ENCODE measurements at regions not wholly inside any gene's neighbourhood (a gene's known extent, or its start where the extent isn't known, plus 50 kb on each side); places are given as distances from the start of the nearest gene placed in this dataset.
A peak's percentile ranks its signal among the peaks of the same experiment; 100 is the strongest.

- no peak for ATAC-seq (ENCODE audit: low read depth in 2 of 2)
- H3K27ac Mint-ChIP-seq: no peak overlapping the region
- H3K36me3 Mint-ChIP-seq: no peaks in the 10 kb centered on the region
- H3K4me3 Mint-ChIP-seq: no peak overlapping the region
- no peak for DNase-seq
- H3K27me3 Mint-ChIP-seq: peaks cover 0 to 3% (median 0%) of the 10 kb centered on the region in 3 donors
- H3K4me1 Mint-ChIP-seq: no peaks in the 10 kb centered on the region
- H3K9me3 Mint-ChIP-seq: no peaks in the 10 kb centered on the region
Measured at GRCh38 chr2:129761569-129762021, 217.9 kb upstream of the RAB6C start.

- H3K27ac Mint-ChIP-seq: no peak overlapping the region
- H3K36me3 Mint-ChIP-seq: no peaks in the 10 kb centered on the region
- ATAC-seq (ENCODE audit: low read depth in 2 of 2) (no peak), DNase-seq (no peak)
- no peaks in the 10 kb centered on the region for H3K4me1 Mint-ChIP-seq
- H3K9me3 Mint-ChIP-seq: no peaks in the 10 kb centered on the region
- H3K27me3 Mint-ChIP-seq: peaks cover 0 to 10% (median 10%) of the 10 kb centered on the region in 3 donors
- no peak overlapping the region for H3K4me3 Mint-ChIP-seq
Measured at GRCh38 chr2:129762386-129763189, 216.9 kb upstream of the RAB6C start.

GRCh38 chr2:129763190-129763846 lies 216.1 kb upstream of the RAB6C start:
- no peaks in the 10 kb centered on the region for H3K36me3 Mint-ChIP-seq
- no peaks in the 10 kb centered on the region for H3K9me3 Mint-ChIP-seq
- ATAC-seq (ENCODE audit: low read depth in 2 of 2) (no peak), DNase-seq (no peak)
- H3K27ac Mint-ChIP-seq: no peak overlapping the region
- no peaks in the 10 kb centered on the region for H3K4me1 Mint-ChIP-seq
- H3K27me3 Mint-ChIP-seq: peaks cover 0 to 12% (median 10%) of the 10 kb centered on the region in 3 donors
- H3K4me3 Mint-ChIP-seq: no peak overlapping the region

GRCh38 chr2:129763966-129764365 lies 215.5 kb upstream of the RAB6C start:
- H3K36me3 Mint-ChIP-seq: no peaks in the 10 kb centered on the region
- ATAC-seq (ENCODE audit: low read depth in 2 of 2): no peak
- H3K27ac Mint-ChIP-seq: no peak overlapping the region
- H3K4me1 Mint-ChIP-seq: no peaks in the 10 kb centered on the region
- no peaks in the 10 kb centered on the region for H3K9me3 Mint-ChIP-seq
- DNase-seq: no peak
- H3K4me3 Mint-ChIP-seq: no peak overlapping the region
- H3K27me3 Mint-ChIP-seq: peaks cover 0 to 12% (median 10%) of the 10 kb centered on the region in 3 donors

DNA sequence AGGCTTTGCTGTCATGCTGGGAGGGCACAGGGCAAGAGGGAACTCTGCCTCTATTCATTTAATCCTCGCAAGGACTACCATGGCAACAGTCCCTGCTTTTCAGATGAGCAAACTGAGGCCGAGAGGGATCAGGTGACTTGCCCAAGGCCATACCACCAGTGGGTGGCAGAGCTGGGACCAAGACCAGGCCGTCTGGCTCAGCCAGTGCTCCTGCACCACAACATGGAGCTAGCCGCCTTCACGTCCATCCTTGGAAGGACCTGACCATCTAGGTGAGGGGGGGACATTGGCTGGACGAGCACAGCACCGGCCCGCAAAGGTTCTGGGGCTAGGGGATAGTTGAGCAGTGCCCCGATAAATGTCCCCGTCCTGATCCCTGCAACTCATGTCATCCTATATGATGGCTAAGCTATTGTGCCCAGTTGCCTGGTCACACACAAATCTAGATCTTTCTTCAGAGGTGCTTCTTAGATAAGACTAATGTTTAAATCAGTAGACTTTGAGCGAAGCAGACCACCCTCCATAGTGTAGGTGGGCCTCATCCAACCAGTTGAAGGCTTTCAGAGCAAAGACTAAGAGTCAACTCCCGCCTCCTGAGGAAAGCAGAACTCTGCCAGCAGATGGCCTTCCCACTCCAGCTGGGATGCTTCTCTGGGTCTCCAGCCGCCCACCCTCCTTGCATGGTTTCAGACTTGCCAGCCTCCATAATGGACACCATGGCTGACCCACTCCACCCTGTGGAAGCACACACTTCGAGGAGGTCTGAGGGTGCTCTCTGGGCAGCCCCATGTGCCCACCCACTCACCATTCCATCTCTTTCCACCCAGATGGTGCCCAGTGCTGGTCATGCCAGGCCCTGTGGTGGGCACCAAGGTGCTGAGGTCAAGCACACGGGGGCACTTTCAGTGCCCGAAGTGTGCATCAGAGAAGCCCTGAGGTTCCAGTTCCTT lies 214.8 kb upstream of the RAB6C start:
- ATAC-seq (ENCODE audit: low read depth in 2 of 2): no peak
- no peak for DNase-seq

GRCh38 chr2:129765326-129765677 lies 214.2 kb upstream of the RAB6C start:
- no peaks in the 10 kb centered on the region for H3K9me3 Mint-ChIP-seq
- ATAC-seq (ENCODE audit: low read depth in 2 of 2): no peak
- no peak overlapping the region for H3K27ac Mint-ChIP-seq
- H3K36me3 Mint-ChIP-seq: no peaks in the 10 kb centered on the region
- no peaks in the 10 kb centered on the region for H3K4me1 Mint-ChIP-seq
- peaks cover 0 to 12% (median 10%) of the 10 kb centered on the region in 3 donors for H3K27me3 Mint-ChIP-seq
- no peak for DNase-seq
- H3K4me3 Mint-ChIP-seq: peak overlapping the region in 1 of 8 donors; percentile 66

More for the DNA sequence above, 214.8 kb upstream of the RAB6C start:
- no peaks in the 10 kb centered on the region for H3K36me3 Mint-ChIP-seq
- no peaks in the 10 kb centered on the region for H3K9me3 Mint-ChIP-seq
- no peak overlapping the region for H3K27ac Mint-ChIP-seq
- no peak overlapping the region for H3K4me3 Mint-ChIP-seq
- H3K4me1 Mint-ChIP-seq: no peaks in the 10 kb centered on the region
- peaks cover 0 to 12% (median 10%) of the 10 kb centered on the region in 3 donors for H3K27me3 Mint-ChIP-seq

DNA sequence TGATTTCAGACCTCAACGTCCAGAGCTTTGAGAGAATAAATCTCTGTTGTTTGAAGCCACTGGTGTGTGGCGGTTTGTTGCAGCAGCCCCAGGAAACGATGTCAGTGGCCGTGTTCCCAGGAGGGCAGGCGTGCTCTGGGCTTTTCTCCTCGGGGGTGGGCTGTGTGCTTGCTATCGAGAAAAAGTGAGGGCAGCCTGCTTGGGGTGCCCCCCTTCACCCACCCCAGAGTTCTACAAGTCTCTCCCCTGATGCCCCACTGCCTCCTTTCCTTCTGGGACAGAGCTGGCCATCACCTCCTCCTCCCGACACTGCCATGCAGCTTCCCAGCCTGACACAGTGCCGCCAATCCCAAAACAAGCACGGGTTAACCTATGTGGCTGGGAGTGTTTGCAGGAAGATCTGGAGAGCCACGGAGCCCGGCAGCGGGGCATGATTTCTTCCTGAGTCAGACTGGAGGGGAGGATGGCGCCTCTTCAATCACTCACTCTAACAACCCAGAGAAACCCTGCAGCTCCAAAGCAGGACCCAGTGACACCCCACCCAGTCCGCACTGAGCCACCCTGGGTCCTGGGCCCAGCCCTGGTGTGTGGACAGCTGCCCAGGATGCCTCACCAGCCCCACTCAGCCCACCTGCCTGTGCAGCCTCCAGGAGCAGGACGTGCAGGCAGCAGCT lies 213.7 kb upstream of the RAB6C start:
- ATAC-seq (ENCODE audit: low read depth in 2 of 2) (no peak), DNase-seq (no peak)
- no peaks in the 10 kb centered on the region for H3K36me3 Mint-ChIP-seq

GRCh38 chr2:129766374-129766993 lies 213.0 kb upstream of the RAB6C start:
- Mint-ChIP-seq H3K4me1 (no peaks in the 10 kb centered on the region), H3K9me3 (no peaks in the 10 kb centered on the region), H3K4me3 (no peak overlapping the region), H3K27ac (no peak overlapping the region), H3K36me3 (no peaks in the 10 kb centered on the region), H3K27me3 (peaks cover 0 to 12% (median 10%) of the 10 kb centered on the region in 3 donors)
- DNase-seq: no peak
- no peak for ATAC-seq (ENCODE audit: low read depth in 2 of 2)

More for the DNA sequence above, 213.7 kb upstream of the RAB6C start:
- peaks cover 0 to 12% (median 10%) of the 10 kb centered on the region in 3 donors for H3K27me3 Mint-ChIP-seq
- no peak overlapping the region for H3K4me3 Mint-ChIP-seq
- no peaks in the 10 kb centered on the region for H3K4me1 Mint-ChIP-seq
- H3K9me3 Mint-ChIP-seq: no peaks in the 10 kb centered on the region
- H3K27ac Mint-ChIP-seq: no peak overlapping the region

DNA sequence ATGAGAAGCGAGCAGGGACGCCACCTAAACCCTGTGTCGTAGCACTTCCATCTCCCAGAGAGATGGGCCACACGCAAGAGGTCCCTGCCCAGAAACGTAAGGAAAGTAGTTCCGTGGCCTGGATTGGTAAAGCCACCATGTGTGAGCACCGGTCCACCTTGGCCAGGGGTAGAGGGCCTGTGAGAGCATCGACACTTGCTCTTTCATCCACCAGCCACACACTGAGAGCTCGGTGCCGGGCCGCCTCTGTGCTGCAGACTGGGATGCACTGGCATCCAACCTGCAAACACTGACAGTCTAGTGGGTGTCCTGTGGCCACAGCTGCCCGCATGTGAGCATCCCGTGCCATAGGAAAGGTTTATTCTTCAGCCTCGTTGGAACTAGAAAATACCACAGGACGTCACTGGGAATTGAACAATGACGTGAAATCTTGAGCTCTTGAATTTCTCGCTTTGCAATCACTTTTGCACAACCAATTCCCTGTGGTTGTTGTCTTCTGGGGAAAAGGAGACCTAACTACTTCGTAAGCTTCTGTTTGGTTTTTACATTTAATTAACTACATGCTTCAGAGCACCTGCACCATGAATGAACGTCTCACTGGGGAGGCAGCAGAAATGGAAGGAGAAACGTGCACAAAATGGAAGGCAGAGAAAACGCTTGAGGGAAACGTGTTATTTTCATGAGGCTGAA lies 212.0 kb upstream of the RAB6C start:
- H3K4me3 Mint-ChIP-seq: no peak overlapping the region
- no peak for ATAC-seq (ENCODE audit: low read depth in 2 of 2)

DNA sequence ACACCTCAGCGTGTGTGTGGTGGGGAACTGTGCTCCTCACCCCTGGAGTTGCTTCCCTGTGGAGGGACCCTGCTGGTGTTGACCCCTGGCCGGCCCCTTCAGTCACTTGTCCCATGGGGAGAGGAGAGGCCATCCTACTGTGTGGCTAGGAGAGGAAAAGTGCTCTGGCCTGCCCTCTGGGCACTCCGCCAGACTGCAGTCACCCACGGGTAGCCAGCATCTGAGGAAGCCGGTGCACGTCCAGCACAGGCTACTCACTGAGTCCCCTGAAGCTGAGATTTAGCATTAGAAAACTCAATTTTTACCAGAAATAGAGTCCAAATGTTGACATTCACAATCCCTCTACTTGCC lies 211.5 kb upstream of the RAB6C start:
- H3K4me1 Mint-ChIP-seq: no peaks in the 10 kb centered on the region
- H3K36me3 Mint-ChIP-seq: no peaks in the 10 kb centered on the region
- peaks cover 0 to 17% (median 10%) of the 10 kb centered on the region in 3 donors for H3K27me3 Mint-ChIP-seq
- no peak overlapping the region for H3K4me3 Mint-ChIP-seq
- peaks cover 0 to 12% (median 5%) of the 10 kb centered on the region in 7 donors for H3K9me3 Mint-ChIP-seq
- DNase-seq (no peak), ATAC-seq (ENCODE audit: low read depth in 2 of 2) (no peak)
- H3K27ac Mint-ChIP-seq: no peak overlapping the region

More for the DNA sequence above, 212.0 kb upstream of the RAB6C start:
- H3K4me1 Mint-ChIP-seq: no peaks in the 10 kb centered on the region
- H3K9me3 Mint-ChIP-seq: peaks cover 0 to 7% (median 2%) of the 10 kb centered on the region in 7 donors
- H3K36me3 Mint-ChIP-seq: no peaks in the 10 kb centered on the region
- no peak for DNase-seq
- H3K27ac Mint-ChIP-seq: no peak overlapping the region
- H3K27me3 Mint-ChIP-seq: peaks cover 0 to 17% (median 10%) of the 10 kb centered on the region in 3 donors

DNA sequence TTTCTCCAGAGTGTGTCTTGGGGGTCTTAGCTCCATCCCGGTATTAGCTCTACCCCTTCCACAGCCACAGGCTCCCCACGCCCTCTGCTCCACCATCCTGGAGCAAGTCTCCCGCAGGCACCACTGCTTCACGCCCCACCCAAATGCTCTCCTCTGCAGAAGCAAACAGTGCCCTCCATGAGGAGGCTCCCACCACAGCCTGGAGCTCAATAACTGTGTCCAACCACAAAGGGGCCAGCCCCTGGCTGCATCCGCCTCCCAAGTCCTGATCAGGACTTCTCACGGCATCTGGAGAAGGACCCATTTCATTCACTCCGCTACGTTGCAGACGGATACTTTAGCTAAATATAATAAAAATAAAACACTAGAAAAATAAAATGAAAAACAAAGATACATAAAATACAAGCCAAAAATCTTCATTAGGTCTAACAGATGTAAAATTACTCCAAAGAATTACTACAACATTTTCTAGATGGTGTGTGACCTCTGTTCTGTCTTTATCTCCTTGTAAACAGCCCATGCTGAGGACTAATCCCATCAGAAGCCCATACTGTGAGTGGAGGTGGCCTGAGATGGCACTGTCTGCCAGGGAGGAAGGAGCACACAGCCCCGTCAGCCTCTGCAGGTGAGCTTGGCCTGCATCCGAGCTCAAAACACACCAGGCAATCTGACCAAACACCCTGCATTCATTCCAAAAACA lies 210.8 kb upstream of the RAB6C start:
- H3K9me3 Mint-ChIP-seq: peaks cover 0 to 18% (median 6%) of the 10 kb centered on the region in 7 donors
- H3K36me3 Mint-ChIP-seq: no peaks in the 10 kb centered on the region
- H3K27ac Mint-ChIP-seq: no peak overlapping the region
- H3K27me3 Mint-ChIP-seq: peaks cover 0 to 17% (median 10%) of the 10 kb centered on the region in 3 donors
- DNase-seq: no peak
- no peaks in the 10 kb centered on the region for H3K4me1 Mint-ChIP-seq
- no peak overlapping the region for H3K4me3 Mint-ChIP-seq
- no peak for ATAC-seq (ENCODE audit: low read depth in 2 of 2)
